ENCODE measurements at regions not wholly inside any gene's neighbourhood (a gene's known extent, or its start where the extent isn't known, plus 50 kb on each side); places are given as distances from the start of the nearest gene placed in this dataset.

DNA sequence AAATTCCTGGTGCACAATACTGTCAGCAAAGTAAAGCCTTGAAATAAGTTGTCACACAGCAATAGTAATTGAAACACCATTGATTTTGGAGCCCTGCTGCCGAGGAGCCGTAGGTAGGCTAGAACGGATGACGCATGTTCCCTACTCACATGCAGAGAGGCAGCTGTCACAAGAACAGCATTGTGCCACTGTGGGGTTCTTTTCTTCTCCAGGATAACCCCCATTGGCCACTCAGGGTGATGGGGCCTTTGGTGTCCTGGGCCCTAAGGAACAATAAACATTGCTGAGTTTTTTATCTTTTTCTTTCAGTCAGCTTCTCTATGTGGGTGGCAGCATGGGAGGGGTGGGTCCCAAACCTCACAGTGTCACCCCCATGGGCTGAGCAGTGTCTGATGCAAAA lies 542.3 kb downstream of the BCOR start:
- Histone ChIP-seq H3K4me2 (no peak overlapping the region), H4K20me1 (ENCODE audit: insufficient read depth) (no peaks in the 10 kb centered on the region), H3K9ac (no peak overlapping the region), H3K27ac (no peak overlapping the region), H3K4me1 (ENCODE audit: low read depth, poor library complexity, severe bottlenecking) (no peaks in the 10 kb centered on the region), H3K36me3 (ENCODE audit: insufficient read depth) (no peaks in the 10 kb centered on the region), H3K79me2 (ENCODE audit: insufficient read depth, low read depth) (no peaks in the 10 kb centered on the region), H2AFZ (ENCODE audit: low read depth) (no peak overlapping the region), H3K4me3 (IDR thresholded peaks at IDR 0.05; ENCODE audit: insufficient read depth, low read depth, low read length) (no peak overlapping the region), H3K27me3 (ENCODE audit: insufficient read depth, low read depth) (no peaks in the 10 kb centered on the region)
- TF ChIP-seq, protein P1, sequence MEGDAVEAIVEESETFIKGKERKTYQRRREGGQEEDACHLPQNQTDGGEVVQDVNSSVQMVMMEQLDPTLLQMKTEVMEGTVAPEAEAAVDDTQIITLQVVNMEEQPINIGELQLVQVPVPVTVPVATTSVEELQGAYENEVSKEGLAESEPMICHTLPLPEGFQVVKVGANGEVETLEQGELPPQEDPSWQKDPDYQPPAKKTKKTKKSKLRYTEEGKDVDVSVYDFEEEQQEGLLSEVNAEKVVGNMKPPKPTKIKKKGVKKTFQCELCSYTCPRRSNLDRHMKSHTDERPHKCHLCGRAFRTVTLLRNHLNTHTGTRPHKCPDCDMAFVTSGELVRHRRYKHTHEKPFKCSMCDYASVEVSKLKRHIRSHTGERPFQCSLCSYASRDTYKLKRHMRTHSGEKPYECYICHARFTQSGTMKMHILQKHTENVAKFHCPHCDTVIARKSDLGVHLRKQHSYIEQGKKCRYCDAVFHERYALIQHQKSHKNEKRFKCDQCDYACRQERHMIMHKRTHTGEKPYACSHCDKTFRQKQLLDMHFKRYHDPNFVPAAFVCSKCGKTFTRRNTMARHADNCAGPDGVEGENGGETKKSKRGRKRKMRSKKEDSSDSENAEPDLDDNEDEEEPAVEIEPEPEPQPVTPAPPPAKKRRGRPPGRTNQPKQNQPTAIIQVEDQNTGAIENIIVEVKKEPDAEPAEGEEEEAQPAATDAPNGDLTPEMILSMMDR (conservative IDR thresholded peaks at IDR 0.05; ENCODE audit: low read depth, low read length), result no peak

DNA sequence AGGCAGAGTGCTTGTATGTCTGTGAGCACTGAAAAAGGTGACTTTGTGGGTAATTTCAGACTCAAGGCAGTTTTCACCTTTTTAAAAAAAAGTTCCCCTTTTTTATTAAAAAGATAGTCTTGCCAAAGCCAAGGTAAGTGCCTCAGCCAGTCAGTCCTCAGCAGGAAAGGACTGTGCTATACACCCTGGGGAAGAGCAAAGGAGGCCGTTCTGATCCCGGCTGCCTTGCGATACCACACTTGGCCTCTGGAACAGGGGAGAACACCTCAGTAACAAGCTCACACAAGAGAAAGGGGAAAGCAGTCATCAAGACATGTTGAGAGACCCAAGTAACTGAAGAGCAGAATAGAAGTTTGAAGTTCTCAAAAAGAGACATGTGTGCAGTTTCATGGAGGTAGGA lies 541.7 kb downstream of the BCOR start:
- H2AFZ ChIP-seq (ENCODE audit: low read depth), result no peak overlapping the region

DNA sequence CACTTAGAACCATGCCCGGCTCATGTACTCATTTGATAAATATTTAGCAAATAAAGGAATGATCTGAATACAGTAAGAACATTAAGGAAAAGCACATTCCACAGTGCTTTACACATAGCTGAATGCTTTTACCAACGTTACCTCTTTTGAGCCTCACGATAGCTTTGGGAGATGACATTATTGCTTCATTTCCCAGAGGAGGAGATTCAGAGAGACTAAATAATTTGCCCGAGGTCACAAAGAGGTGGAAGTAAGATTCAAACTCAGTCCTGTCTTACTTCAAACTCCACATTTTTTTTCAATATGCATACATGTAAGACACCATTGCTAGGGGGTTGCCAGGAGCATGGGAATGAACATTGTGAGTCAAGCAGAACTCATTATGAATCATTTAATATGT lies 538.5 kb downstream of the BCOR start:
- H2AFZ ChIP-seq (ENCODE audit: low read depth), result no peak overlapping the region
- TF ChIP-seq, protein P1 (conservative IDR thresholded peaks at IDR 0.05; ENCODE audit: low read depth, low read length), result no peak
- H3K27ac ChIP-seq, result no peak overlapping the region
- no peak overlapping the region for H3K4me3 ChIP-seq (IDR thresholded peaks at IDR 0.05; ENCODE audit: insufficient read depth, low read depth, low read length)
- H3K9ac ChIP-seq, result no peak overlapping the region
- H3K36me3 ChIP-seq (ENCODE audit: insufficient read depth), result no peaks in the 10 kb centered on the region
- H3K79me2 ChIP-seq (ENCODE audit: insufficient read depth, low read depth), result no peaks in the 10 kb centered on the region
- no peaks in the 10 kb centered on the region for H3K27me3 ChIP-seq (ENCODE audit: insufficient read depth, low read depth)
- no peaks in the 10 kb centered on the region for H3K4me1 ChIP-seq (ENCODE audit: low read depth, poor library complexity, severe bottlenecking)
- H3K4me2 ChIP-seq, result no peak overlapping the region
- H4K20me1 ChIP-seq (ENCODE audit: insufficient read depth), result no peaks in the 10 kb centered on the region

More for the DNA sequence above, 541.7 kb downstream of the BCOR start:
- Histone ChIP-seq H3K36me3 (ENCODE audit: insufficient read depth) (no peaks in the 10 kb centered on the region), H3K27ac (no peak overlapping the region), H3K79me2 (ENCODE audit: insufficient read depth, low read depth) (no peaks in the 10 kb centered on the region), H3K27me3 (ENCODE audit: insufficient read depth, low read depth) (no peaks in the 10 kb centered on the region), H4K20me1 (ENCODE audit: insufficient read depth) (no peaks in the 10 kb centered on the region), H3K4me1 (ENCODE audit: low read depth, poor library complexity, severe bottlenecking) (no peaks in the 10 kb centered on the region), H3K4me3 (IDR thresholded peaks at IDR 0.05; ENCODE audit: insufficient read depth, low read depth, low read length) (no peak overlapping the region), H3K9ac (no peak overlapping the region), H3K4me2 (no peak overlapping the region)
- TF ChIP-seq, protein P1 (conservative IDR thresholded peaks at IDR 0.05; ENCODE audit: low read depth, low read length), result no peak

DNA sequence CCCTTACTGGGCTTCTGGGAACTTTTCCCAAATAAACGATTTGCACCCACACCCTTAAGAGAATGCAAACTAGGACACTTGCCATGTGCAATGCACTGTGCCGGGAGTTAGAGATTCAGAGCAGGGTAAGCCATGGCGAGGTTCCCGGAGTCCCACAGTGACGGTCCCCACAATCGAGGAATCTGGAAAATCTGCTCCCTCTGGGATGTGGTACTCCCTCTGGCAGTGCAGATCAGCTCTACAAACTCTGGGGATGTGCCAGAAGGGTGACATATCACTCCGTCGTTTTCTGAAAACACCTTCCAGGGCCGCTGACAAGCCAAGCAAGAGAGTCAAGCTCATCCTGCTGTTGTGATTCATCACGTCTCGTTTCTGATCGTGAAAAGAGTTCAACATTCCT lies 537.5 kb downstream of the BCOR start:
- Histone ChIP-seq H3K4me3 (IDR thresholded peaks at IDR 0.05; ENCODE audit: insufficient read depth, low read depth, low read length) (no peak overlapping the region), H4K20me1 (ENCODE audit: insufficient read depth) (no peaks in the 10 kb centered on the region), H3K4me1 (ENCODE audit: low read depth, poor library complexity, severe bottlenecking) (no peaks in the 10 kb centered on the region), H3K4me2 (no peak overlapping the region), H3K79me2 (ENCODE audit: insufficient read depth, low read depth) (no peaks in the 10 kb centered on the region), H2AFZ (ENCODE audit: low read depth) (no peak overlapping the region), H3K27me3 (ENCODE audit: insufficient read depth, low read depth) (no peaks in the 10 kb centered on the region), H3K27ac (no peak overlapping the region), H3K9ac (no peak overlapping the region), H3K36me3 (ENCODE audit: insufficient read depth) (no peaks in the 10 kb centered on the region)
- TF ChIP-seq, protein P1 (conservative IDR thresholded peaks at IDR 0.05; ENCODE audit: low read depth, low read length), result no peak
